GM18499 (cell line): ENCODE measurements at regions not wholly inside any gene's neighbourhood (a gene's known extent, or its start where the extent isn't known, plus 50 kb on each side); places are given as distances from the start of the nearest gene placed in this dataset.
"Not testable (repeated sequence)": the region's sequence is repeated elsewhere in the genome, so short reads cannot be mapped to it uniquely, and the experiment has no call there.

Experiments used
- ATAC-seq: cut with Tn5 transposase; IDR thresholded peaks from one replicate; pipeline ENCODE4 v1.9.1; 2021; ENCODE audit warnings: moderate number of reproducible peaks; ENCODE audit not compliant: insufficient read depth, unreplicated experiment

- no peak for ATAC-seq
Measured at GRCh38 chr15:31503758-31504461, 177.3 kb downstream of the KLF13 start.

DNA sequence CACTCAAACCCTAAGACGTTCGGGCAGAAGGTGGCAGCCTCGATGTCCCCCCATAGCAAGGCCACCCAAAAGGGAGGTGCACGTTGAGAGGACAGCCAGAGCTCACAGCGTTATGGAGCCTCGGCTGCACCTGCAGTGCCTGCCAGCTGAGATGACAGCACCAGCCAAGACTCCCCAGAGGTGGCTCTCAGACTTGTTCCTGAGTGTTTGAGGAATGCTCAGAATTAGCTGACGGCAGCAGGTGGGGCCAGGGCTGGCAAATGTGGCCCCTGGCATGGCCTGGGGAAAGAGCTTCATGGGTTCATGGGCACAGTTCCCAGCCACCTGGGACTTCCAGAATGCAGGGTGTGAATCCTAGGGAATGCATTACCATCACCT lies 177.8 kb downstream of the KLF13 start:
- ATAC-seq, result no peak

GRCh38 chr15:31507573-31507972 lies 180.9 kb downstream of the KLF13 start:
- ATAC-seq, result not testable (repeated sequence)

DNA sequence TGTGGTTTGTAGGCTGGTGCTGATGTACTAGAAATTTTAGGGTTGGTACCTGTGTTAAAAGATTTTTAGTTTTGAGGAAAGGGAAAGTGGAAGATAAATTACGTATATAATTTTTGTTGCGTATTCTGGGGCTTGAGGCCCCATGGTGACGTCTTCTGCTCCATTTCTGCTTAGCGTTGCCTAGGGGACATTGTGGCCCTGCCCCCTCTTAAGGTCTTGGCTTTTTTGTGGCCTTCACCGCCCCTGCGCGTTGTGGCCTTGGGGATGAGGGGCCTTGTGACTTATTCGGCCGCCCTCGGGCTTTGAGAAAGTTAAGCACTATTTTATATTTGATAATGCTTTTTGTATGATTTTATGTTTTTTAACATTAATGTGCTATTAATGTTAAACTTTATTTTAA lies 182.0 kb downstream of the KLF13 start:
- no peak for ATAC-seq

GRCh38 chr15:31510057-31510456 lies 183.4 kb downstream of the KLF13 start:
- no peak for ATAC-seq

DNA sequence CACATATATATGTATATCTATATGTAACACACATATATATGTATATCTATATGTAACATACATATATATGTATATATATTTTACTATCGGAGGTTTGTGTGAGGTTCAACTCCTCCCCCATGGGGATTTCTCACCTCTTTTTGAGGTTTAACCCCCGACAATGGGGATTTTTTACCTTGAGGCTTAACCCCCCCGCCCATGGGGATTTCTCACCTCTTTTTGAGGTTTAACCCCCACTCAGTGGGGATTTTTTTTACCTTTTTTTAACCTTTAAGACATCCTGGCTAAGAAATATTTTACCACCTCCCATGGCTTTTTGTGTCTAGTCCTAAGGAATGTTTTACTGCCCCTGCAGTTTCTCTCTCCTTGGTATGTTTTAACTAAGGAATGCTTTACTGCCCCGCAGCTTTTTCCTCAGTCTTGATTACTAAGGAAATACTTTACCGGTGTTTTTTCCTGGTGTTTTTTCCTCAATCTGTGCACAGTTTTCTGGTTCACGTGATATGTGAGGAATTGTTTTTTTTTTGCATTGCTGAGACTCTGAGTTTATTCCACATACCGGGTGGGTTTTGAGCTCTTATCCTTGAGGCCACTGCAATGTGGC lies 185.2 kb downstream of the KLF13 start:
- ATAC-seq, result no peak

DNA sequence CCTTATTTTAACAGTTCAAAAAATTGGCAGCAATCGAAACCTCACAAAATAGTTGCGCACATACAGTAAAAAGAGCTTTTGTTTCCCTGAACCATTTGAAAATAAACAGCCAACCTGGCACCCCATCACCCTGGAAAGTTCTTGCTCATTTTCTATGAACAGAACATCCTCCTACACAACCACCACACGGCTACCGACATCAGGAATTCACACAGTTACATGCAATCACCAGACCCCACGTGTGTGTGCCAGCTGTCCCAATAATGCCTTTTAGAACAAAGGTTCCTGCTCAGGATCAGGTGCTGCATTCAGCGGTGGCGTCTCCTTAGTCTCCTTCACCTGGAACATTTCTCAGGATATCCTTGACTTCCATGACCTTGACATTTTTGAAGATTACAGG lies 186.5 kb downstream of the KLF13 start:
- no peak for ATAC-seq

GRCh38 chr15:31516440-31516839 lies 189.8 kb downstream of the KLF13 start:
- no peak for ATAC-seq

- no peak for ATAC-seq
Measured at GRCh38 chr15:31516874-31517273, 190.2 kb downstream of the KLF13 start.

DNA sequence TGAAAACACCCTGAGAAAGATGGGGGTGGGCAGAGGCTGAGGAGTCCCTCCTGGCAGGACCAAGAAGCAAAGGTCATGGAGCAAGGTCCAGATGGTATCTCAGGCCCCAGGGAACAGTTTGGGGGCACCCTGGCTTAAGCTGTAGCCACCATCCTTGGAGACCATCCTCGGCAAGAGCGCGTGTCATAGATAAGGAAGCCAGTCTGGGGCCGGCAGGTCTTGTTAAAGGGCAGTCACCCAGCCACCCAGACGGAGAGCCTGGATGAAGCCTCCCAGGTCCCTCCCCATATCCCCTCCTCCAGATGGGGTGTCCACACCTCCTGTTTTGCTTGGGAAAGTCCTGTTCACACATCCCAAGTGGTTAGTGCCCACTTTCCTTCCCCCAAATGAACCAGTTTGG lies 191.1 kb downstream of the KLF13 start:
- no peak for ATAC-seq

GRCh38 chr15:31522028-31522427 lies 195.4 kb downstream of the KLF13 start:
- no peak for ATAC-seq

DNA sequence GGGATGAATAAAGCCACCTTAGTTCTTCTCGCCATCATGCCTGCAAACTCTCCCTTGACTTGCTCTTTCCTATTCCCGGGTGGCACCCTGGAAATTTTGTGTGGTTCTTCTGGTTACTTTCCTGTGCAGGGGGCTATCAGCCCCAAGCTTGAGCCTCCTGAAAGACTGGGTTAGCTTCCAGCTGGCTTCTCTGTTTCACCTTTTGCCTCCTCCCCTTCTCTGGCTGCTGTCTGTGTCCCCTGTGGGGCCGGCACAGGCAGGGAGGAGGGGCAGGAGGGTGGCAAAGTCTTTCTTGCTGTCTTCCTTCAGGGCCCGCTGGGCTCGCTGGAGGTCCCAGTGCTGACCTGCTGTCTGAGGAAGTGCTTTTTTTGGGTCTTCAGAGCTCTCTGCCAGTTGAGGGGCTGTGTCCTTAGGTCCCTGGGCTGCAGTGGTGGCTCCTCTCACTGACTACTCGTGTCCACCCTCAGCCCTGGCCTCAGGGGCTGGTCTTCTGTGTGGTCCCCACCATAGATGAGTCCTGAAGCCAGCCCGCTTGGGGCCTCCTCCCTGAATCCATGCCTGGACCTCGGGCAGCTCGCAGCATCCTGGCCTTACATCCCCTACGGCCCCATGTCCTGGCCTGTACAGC lies 196.5 kb downstream of the KLF13 start:
- no peak for ATAC-seq

- no peak for ATAC-seq
Measured at GRCh38 chr15:31523655-31524049, 197.0 kb downstream of the KLF13 start.

DNA sequence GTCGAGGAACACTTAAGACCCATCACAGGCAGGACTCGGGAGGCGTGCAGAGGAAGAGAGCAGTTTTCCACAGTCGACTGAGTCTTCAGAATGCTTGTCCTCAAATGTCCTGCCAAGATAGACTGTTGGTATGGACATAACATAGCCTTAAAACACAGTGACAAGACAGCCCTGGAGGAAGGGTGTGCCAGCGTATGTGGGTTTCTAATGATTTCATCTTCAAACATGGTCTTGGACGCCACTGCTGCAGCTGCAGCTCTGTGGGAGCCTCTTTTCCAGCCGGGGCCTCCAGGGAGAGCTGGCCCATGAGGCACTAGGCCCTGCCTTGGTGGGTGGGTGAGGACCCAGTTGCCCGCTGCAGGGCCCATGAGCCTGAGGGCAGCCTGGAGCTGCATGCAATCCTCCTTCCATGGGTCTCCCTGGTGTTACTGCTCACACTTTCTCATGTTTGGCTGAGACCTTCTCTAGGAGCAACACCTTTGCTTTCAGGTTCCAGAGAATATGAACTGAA lies 198.6 kb downstream of the KLF13 start:
- ATAC-seq, result no peak

- no peak for ATAC-seq
Measured at GRCh38 chr15:31525988-31526665, 199.5 kb downstream of the KLF13 start.

- no peak for ATAC-seq
Measured at GRCh38 chr15:31526916-31527690, 200.5 kb downstream of the KLF13 start.

- ATAC-seq, result no peak
Measured at GRCh38 chr15:31528846-31529245, 202.2 kb downstream of the KLF13 start.

GRCh38 chr15:31537770-31538592 lies 211.3 kb downstream of the KLF13 start:
- no peak for ATAC-seq

DNA sequence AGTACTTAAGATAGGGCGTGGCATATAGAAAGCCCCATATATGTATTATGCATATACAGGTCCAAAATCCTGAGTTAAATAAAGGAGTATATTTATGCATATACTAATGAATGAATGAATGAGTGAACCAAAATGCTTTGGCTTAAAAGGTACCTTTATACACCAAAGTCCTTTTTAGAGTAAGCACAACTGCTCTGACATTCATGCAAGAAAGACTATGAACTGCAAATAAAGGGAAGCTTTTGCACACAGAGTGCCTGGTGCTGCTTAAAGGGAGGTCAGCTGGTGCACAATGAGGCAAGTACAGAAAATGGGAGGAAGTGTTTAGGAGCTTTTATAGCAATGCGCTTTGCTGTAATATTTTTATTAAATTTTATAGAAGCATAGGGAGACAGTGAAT lies 214.0 kb downstream of the KLF13 start:
- no peak for ATAC-seq
